Liver (tissue), 8 donors: ENCODE measurements at regions not wholly inside any gene's neighbourhood (a gene's known extent, or its start where the extent isn't known, plus 50 kb on each side); places are given as distances from the start of the nearest gene placed in this dataset.

Source experiments
- DNase-seq: peaks from one replicate; pipeline ENCODE4 v3.0.0-alpha.2; 2017; ENCODE audit warnings: low spot score
- H3K27ac ChIP-seq, 2 donors: one replicate each; pipeline ENCODE4 v1.7.0; 2013; ENCODE audit warnings: inconsistent platforms in 2 of 2, low read length in 2 of 2, control low read depth in 1 of 2, low read depth in 1 of 2, mild to moderate bottlenecking in 1 of 2
- H3K27me3 ChIP-seq, 4 donors: one replicate each; pipeline versions ENCODE4 v1.6.1 to v1.7.0; 2013; ENCODE audit warnings: low read length in 3 of 4, inconsistent platforms in 1 of 4, mild to moderate bottlenecking in 1 of 4, moderate library complexity in 1 of 4; ENCODE audit not compliant: control insufficient read depth in 4 of 4, insufficient read depth in 4 of 4
- H3K36me3 ChIP-seq, 4 donors: one replicate each; pipeline versions ENCODE4 v1.6.1 to v1.7.0; 2013; ENCODE audit warnings: low read length in 3 of 4, mild to moderate bottlenecking in 3 of 4, low read depth in 1 of 4, moderate library complexity in 1 of 4; ENCODE audit not compliant: control insufficient read depth in 4 of 4, insufficient read depth in 3 of 4
- H3K4me1 ChIP-seq, 4 donors: one replicate each; pipeline versions ENCODE4 v1.6.1 to v1.7.0; 2013; ENCODE audit warnings: low read length in 3 of 4, mild to moderate bottlenecking in 3 of 4, moderate library complexity in 1 of 4; ENCODE audit not compliant: control insufficient read depth in 4 of 4, insufficient read depth in 4 of 4
- H3K4me3 ChIP-seq, 3 donors: one replicate each; pipeline versions ENCODE4 v1.6.1 to v1.7.0; 2013; ENCODE audit warnings: low read length in 3 of 3, control low read depth in 1 of 3, low read depth in 1 of 3, mild to moderate bottlenecking in 1 of 3
- H3K9ac ChIP-seq, 2 donors: one replicate each; pipeline ENCODE4 v1.7.0; 2013; ENCODE audit warnings: low read length in 2 of 2, mild to moderate bottlenecking in 2 of 2, moderate library complexity in 2 of 2, control low read depth in 1 of 2, low read depth in 1 of 2
- H3K9me3 ChIP-seq, 4 donors: one replicate each; pipeline versions ENCODE4 v1.6.1 to v1.7.0; 2013; ENCODE audit warnings: low read length in 3 of 4; ENCODE audit not compliant: control insufficient read depth in 4 of 4
- ATF3 ChIP-seq: IDR thresholded peaks from 2 replicates; pipeline ENCODE4 v1.6.1; 2016; ENCODE audit warnings: antibody characterized with exemption
- EGR1 ChIP-seq, 2 donors: IDR thresholded peaks; 2 replicates each; pipeline ENCODE4 v1.6.1; 2016 to 2018; ENCODE audit warnings: antibody characterized with exemption in 2 of 2, low read depth in 2 of 2
- FOXA1 ChIP-seq: IDR thresholded peaks from 2 replicates; pipeline ENCODE4 v1.6.1; 2016; ENCODE audit warnings: antibody characterized with exemption
- FOXA2 ChIP-seq: IDR thresholded peaks from 2 replicates; pipeline ENCODE4 v1.6.1; 2016; ENCODE audit warnings: antibody characterized with exemption
- GABPA ChIP-seq, 2 donors: IDR thresholded peaks in 1 of 2; conservative IDR thresholded peaks in 1 of 2; 2 replicates each; pipeline ENCODE4 v1.6.1; 2016; ENCODE audit warnings: antibody characterized with exemption in 2 of 2, mild to moderate bottlenecking in 1 of 2, moderate library complexity in 1 of 2
- HNF4A ChIP-seq, 2 donors: conservative IDR thresholded peaks; 2 replicates each; pipeline ENCODE4 v1.6.1; 2016; ENCODE audit warnings: antibody characterized with exemption in 2 of 2, mild to moderate bottlenecking in 2 of 2
- HNF4G ChIP-seq: IDR thresholded peaks from 2 replicates; pipeline ENCODE4 v1.6.1; 2016; ENCODE audit warnings: antibody characterized with exemption
- JUND ChIP-seq, 2 donors: IDR thresholded peaks; 2 replicates each; pipeline ENCODE4 v1.6.1; 2016; ENCODE audit warnings: antibody characterized with exemption in 2 of 2
- RAD21 ChIP-seq, 2 donors: IDR thresholded peaks; 2 replicates each; pipeline ENCODE4 v1.6.1; 2016; ENCODE audit warnings: antibody characterized with exemption in 2 of 2, mild to moderate bottlenecking in 2 of 2
- REST ChIP-seq: IDR thresholded peaks from 2 replicates; pipeline ENCODE4 v1.6.1; 2016; ENCODE audit warnings: antibody characterized with exemption, mild to moderate bottlenecking
- RXRA ChIP-seq, 2 donors: IDR thresholded peaks; 2 replicates each; pipeline ENCODE4 v1.6.1; 2017 to 2018; ENCODE audit warnings: antibody characterized with exemption in 2 of 2, mild to moderate bottlenecking in 1 of 2
- SP1 ChIP-seq: IDR thresholded peaks from 2 replicates; pipeline ENCODE4 v1.6.1; 2018; ENCODE audit warnings: antibody characterized with exemption, mild to moderate bottlenecking
- TAF1 ChIP-seq: conservative IDR thresholded peaks from 2 replicates; pipeline ENCODE4 v1.6.1; 2016; ENCODE audit warnings: antibody characterized with exemption, mild to moderate bottlenecking
- YY1 ChIP-seq: IDR thresholded peaks from 2 replicates; pipeline ENCODE4 v1.6.1; 2016; ENCODE audit warnings: antibody characterized with exemption, mild to moderate bottlenecking
- WGBS: extraction: QIAGEN DNeasy Blood & Tissue Kit; methylation state at CpG from one replicate; pipeline ENCODE4 v1.1.7; 2013; 5-methylcytosine and 5-hydroxymethylcytosine counted together
- TF ChIP-seq, protein P1 (sequence below): fragments of 150-350 bp; IDR thresholded peaks from 2 replicates; pipeline ENCODE4 v1.5.1; 2017; ENCODE audit warnings: improper control_type of control experiment, low read depth, low read length; ENCODE audit not compliant: missing input control
- donor health status: healthy.
- donor health status: healthy.
- donor health status: healthy.
- donor health status: healthy.
- donor health status: healthy.

GRCh38 chr20:39144757-39145156 lies 182.6 kb downstream of the DHX35 start:
- DNase-seq, result no peak
- H3K27ac ChIP-seq, result no peak overlapping the region
- no peaks in the 10 kb centered on the region for H3K4me1 ChIP-seq
- WGBS, result 66% methylated on average over 4 of the region's 4 CpGs
- no peaks in the 10 kb centered on the region for H3K9me3 ChIP-seq
- no peak overlapping the region for H3K4me3 ChIP-seq
- H3K36me3 ChIP-seq, result no peaks in the 10 kb centered on the region
- TF ChIP-seq FOXA2, result no peak
- TF ChIP-seq REST, result no peak
- TF ChIP-seq JUND (IDR thresholded peaks at IDR 0.05), result no peak
- TF ChIP-seq SP1, result no peak
- no peak for TF ChIP-seq FOXA1
- no peak for TF ChIP-seq RAD21 (IDR thresholded peaks at IDR 0.05)
- no peak for TF ChIP-seq YY1
- TF ChIP-seq HNF4G, result no peak
- TF ChIP-seq, protein P1, sequence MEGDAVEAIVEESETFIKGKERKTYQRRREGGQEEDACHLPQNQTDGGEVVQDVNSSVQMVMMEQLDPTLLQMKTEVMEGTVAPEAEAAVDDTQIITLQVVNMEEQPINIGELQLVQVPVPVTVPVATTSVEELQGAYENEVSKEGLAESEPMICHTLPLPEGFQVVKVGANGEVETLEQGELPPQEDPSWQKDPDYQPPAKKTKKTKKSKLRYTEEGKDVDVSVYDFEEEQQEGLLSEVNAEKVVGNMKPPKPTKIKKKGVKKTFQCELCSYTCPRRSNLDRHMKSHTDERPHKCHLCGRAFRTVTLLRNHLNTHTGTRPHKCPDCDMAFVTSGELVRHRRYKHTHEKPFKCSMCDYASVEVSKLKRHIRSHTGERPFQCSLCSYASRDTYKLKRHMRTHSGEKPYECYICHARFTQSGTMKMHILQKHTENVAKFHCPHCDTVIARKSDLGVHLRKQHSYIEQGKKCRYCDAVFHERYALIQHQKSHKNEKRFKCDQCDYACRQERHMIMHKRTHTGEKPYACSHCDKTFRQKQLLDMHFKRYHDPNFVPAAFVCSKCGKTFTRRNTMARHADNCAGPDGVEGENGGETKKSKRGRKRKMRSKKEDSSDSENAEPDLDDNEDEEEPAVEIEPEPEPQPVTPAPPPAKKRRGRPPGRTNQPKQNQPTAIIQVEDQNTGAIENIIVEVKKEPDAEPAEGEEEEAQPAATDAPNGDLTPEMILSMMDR, result no peak
- TF ChIP-seq ATF3, result no peak
- no peak overlapping the region for H3K9ac ChIP-seq
- peaks cover 0 to 8% (median under 1%) of the 10 kb centered on the region in 4 donors for H3K27me3 ChIP-seq

DNA sequence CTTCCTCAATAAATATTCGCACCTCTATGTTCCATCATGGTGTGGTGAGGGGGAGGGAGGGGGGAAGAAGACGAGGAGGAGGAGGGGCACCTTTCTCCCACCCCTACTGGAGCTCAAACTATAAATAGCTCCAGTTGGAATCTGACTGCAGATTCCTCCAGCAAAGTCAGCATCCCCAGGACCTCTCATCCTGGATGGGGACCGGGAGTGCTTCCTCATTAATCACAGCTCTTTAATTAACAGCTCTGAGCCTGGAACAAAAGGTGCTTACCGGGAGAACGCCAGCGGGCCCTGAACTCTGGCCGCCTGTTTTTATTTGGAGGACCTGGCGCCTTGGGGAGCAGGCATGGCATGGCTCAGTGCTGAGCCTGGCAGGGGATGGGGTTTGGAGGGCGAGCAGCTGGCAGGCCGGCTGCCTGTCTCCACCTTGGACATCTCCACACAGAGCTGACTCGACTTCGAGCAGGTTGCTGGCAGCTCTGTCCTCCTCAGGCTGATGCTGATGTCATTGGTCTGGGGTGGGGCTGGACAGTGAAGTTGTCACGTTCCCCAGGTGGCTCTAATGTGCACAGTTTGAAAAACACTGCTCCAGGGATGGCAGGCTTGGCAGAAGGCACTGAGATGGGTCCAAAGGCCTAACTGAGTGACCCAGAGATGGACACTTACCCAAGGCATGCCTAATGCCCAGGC lies 180.4 kb downstream of the DHX35 start:
- H3K4me1 ChIP-seq, result no peaks in the 10 kb centered on the region
- no peaks in the 10 kb centered on the region for H3K36me3 ChIP-seq
- peaks cover 0 to 8% (median under 1%) of the 10 kb centered on the region in 4 donors for H3K27me3 ChIP-seq
- no peak overlapping the region for H3K9ac ChIP-seq
- TF ChIP-seq GABPA (IDR thresholded peaks at IDR 0.05 in 1 of 2, conservative IDR thresholded peaks at IDR 0.05 in 1 of 2), result no peak
- TF ChIP-seq EGR1 (IDR thresholded peaks at IDR 0.05; ENCODE audit: low read depth in 2 of 2), result no peak
- TF ChIP-seq HNF4A (conservative IDR thresholded peaks at IDR 0.05), result no peak
- no peaks in the 10 kb centered on the region for H3K9me3 ChIP-seq
- no peak overlapping the region for H3K27ac ChIP-seq
- no peak for DNase-seq
- 64% methylated on average over 13 of the region's 13 CpGs for WGBS
- H3K4me3 ChIP-seq, result no peak overlapping the region

- H3K27ac ChIP-seq, result no peak overlapping the region
- H3K9me3 ChIP-seq, result no peaks in the 10 kb centered on the region
- no peak for DNase-seq
- H3K4me3 ChIP-seq, result no peak overlapping the region
- H3K4me1 ChIP-seq, result no peaks in the 10 kb centered on the region
- peaks cover 0 to 8% (median under 1%) of the 10 kb centered on the region in 4 donors for H3K27me3 ChIP-seq
- no peaks in the 10 kb centered on the region for H3K36me3 ChIP-seq
- H3K9ac ChIP-seq, result no peak overlapping the region
- TF ChIP-seq ATF3 (no peak), RAD21 (IDR thresholded peaks at IDR 0.05) (no peak), EGR1 (IDR thresholded peaks at IDR 0.05; ENCODE audit: low read depth in 2 of 2) (no peak), HNF4G (no peak), FOXA2 (no peak), SP1 (no peak), TAF1 (no peak), GABPA (IDR thresholded peaks at IDR 0.05 in 1 of 2, conservative IDR thresholded peaks at IDR 0.05 in 1 of 2) (no peak), HNF4A (conservative IDR thresholded peaks at IDR 0.05) (no peak), FOXA1 (no peak), YY1 (no peak), REST (no peak), RXRA (IDR thresholded peaks at IDR 0.05) (no peak)
These were observed 175.2 kb downstream of the DHX35 start for GRCh38 chr20:39137299-39137698.
